A673 (cell line): ENCODE measurements at regions not wholly inside any gene's neighbourhood (a gene's known extent, or its start where the extent isn't known, plus 50 kb on each side); places are given as distances from the start of the nearest gene placed in this dataset.

Experiments
- BruUV-seq: library from RNA; stranded (reverse); fragments of 400-500 nt; replicated peaks from 2 replicates; lab custom pipeline; 2021; lab: Mats Ljungman, UMichigan
- CTCF ChIA-PET: fragments of 300-600 bp; sonication (Branson Sonifier 250); formaldehyde crosslinking; loops from one replicate; lab custom pipeline; 2022; ENCODE audit warnings: antibody characterized with exemption; lab: Charles Lee
- POLR2A ChIA-PET: fragments of 300-600 bp; sonication (Branson Sonifier 250); formaldehyde crosslinking; loops from one replicate; lab custom pipeline; 2022; ENCODE audit warnings: antibody characterized with exemption; ENCODE audit not compliant: low non-redundant PET; lab: Charles Lee
- DNase-seq: peaks from one replicate; pipeline ENCODE4 v3.0.0-alpha.2; 2015; ENCODE audit warnings: low spot score
- H3K27ac ChIP-seq: fragments of 200-600 bp; sonication (generic); 2 replicates; pipeline ENCODE4 v1.5.1; 2016; ENCODE audit warnings: mixed run types, low read depth, mild to moderate bottlenecking, mixed read lengths, antibody characterized with exemption, low read length; ENCODE audit not compliant: poor library complexity, severe bottlenecking
- H3K27me3 ChIP-seq: fragments of 200-600 bp; sonication (generic); replicated peaks from 2 replicates; pipeline ENCODE4 v1.6.1; 2017; ENCODE audit warnings: mixed run types, low read depth, mild to moderate bottlenecking, mixed read lengths, antibody characterized with exemption, low read length; ENCODE audit not compliant: insufficient read depth, poor library complexity
- H3K36me3 ChIP-seq: fragments of 200-600 bp; sonication (generic); 2 replicates; pipeline ENCODE4 v1.6.1; 2016; ENCODE audit warnings: mixed run types, mild to moderate bottlenecking, mixed read lengths, antibody characterized with exemption, low read length; ENCODE audit not compliant: insufficient read depth, poor library complexity, severe bottlenecking
- H3K4me1 ChIP-seq: fragments of 200-600 bp; sonication (generic); 2 replicates; pipeline ENCODE4 v1.6.1; 2017; ENCODE audit warnings: mixed run types, mild to moderate bottlenecking, mixed read lengths, antibody characterized with exemption, low read length; ENCODE audit not compliant: insufficient read depth, poor library complexity, severe bottlenecking
- H3K4me3 ChIP-seq: fragments of 200-600 bp; sonication (generic); 2 replicates; pipeline ENCODE4 v1.5.1; 2016; ENCODE audit warnings: low read depth, mixed run types, mild to moderate bottlenecking, mixed read lengths, low read length; ENCODE audit not compliant: poor library complexity, severe bottlenecking
- H3K9me3 ChIP-seq: fragments of 200-600 bp; sonication (generic); 2 replicates; pipeline ENCODE4 v1.6.1; 2016; ENCODE audit warnings: mixed run types, low read depth, mild to moderate bottlenecking, mixed read lengths, antibody characterized with exemption, low read length; ENCODE audit not compliant: poor library complexity, severe bottlenecking
- EZH2 ChIP-seq: fragments of 200-600 bp; sonication (generic); IDR thresholded peaks from 2 replicates; pipeline ENCODE4 v1.6.1; 2017; ENCODE audit warnings: borderline replicate concordance, low read depth, mild to moderate bottlenecking, mixed read lengths, antibody characterized with exemption, low read length; ENCODE audit not compliant: poor library complexity, severe bottlenecking
- intact Hi-C: fragments of 100-400 bp; cut with micrococcal nuclease; formaldehyde crosslinking; loops from one replicate; pipeline ENCODE4 v1.10.0; 2022; ENCODE audit not compliant: unreplicated experiment
- TF ChIP-seq, protein P1 (sequence below): fragments of 300-800, 200-600 bp; sonication (generic); conservative IDR thresholded peaks from 2 replicates; pipeline ENCODE4 v1.5.1; 2017; ENCODE audit warnings: low read depth, mild to moderate bottlenecking, antibody characterized with exemption, low read length, moderate library complexity, mixed read lengths

DNA sequence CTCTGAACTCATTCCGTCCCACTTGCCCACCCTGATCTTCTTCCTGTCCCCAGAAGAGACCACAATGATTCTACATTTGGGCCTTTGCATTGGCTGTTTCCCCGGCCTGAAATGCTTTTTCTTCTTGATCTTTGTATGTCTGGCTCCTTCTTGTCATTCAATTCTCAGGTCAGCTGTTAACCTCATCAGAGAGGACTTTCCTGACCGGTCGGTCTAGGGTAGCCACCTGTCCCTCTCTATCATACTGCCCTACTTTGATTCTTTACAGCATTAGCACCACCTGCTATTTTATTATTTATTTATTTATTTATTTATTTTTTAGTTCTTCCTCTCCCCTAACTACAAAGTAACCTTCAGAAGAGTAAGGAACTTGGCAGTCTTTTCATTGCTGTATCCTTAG lies 84.3 kb downstream of the DYRK2 start:
- no peak for DNase-seq
- H3K36me3 ChIP-seq: no peaks in the 10 kb centered on the region
- ChIA-PET CTCF (no interaction called here), POLR2A (no interaction called here)
- TF ChIP-seq EZH2: no peak
- TF ChIP-seq, protein P1, sequence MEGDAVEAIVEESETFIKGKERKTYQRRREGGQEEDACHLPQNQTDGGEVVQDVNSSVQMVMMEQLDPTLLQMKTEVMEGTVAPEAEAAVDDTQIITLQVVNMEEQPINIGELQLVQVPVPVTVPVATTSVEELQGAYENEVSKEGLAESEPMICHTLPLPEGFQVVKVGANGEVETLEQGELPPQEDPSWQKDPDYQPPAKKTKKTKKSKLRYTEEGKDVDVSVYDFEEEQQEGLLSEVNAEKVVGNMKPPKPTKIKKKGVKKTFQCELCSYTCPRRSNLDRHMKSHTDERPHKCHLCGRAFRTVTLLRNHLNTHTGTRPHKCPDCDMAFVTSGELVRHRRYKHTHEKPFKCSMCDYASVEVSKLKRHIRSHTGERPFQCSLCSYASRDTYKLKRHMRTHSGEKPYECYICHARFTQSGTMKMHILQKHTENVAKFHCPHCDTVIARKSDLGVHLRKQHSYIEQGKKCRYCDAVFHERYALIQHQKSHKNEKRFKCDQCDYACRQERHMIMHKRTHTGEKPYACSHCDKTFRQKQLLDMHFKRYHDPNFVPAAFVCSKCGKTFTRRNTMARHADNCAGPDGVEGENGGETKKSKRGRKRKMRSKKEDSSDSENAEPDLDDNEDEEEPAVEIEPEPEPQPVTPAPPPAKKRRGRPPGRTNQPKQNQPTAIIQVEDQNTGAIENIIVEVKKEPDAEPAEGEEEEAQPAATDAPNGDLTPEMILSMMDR: no peak
- no peaks in the 10 kb centered on the region for H3K4me1 ChIP-seq
- intact Hi-C loops: no loop called here
- no peaks in the 10 kb centered on the region for H3K9me3 ChIP-seq
- H3K4me3 ChIP-seq: no peak overlapping the region
- peaks cover 5% of the 10 kb centered on the region for H3K27me3 ChIP-seq
- no TSS peak for BruUV-seq
- H3K27ac ChIP-seq: no peak overlapping the region

DNA sequence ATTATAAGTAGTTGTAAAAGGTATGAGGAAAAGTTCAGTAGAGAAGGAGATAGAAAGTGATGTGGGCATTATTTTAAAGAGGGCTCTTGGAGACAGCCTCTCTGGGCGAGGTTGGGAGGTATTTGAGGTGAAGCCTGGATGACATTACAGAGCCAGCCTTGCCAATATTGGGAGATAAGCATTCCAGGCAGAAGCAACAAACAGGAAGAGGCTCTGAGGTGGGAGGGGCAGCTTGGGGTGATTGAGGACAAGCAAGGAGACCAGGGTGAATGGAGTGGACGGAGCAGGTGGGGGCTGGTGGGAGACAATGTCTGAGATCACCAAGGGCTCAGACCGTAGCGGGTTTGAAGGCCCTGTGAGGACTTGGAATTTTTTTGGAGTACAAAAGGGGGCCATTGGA lies 87.3 kb downstream of the DYRK2 start:
- no peaks in the 10 kb centered on the region for H3K9me3 ChIP-seq
- POLR2A ChIA-PET: no interaction called here
- H3K27me3 ChIP-seq: peaks cover 5% of the 10 kb centered on the region
- intact Hi-C loops: no loop called here
- TF ChIP-seq EZH2: no peak
- TF ChIP-seq, protein P1: no peak
- no peak overlapping the region for H3K27ac ChIP-seq
- H3K36me3 ChIP-seq: no peaks in the 10 kb centered on the region
- DNase-seq: no peak
- no peaks in the 10 kb centered on the region for H3K4me1 ChIP-seq
- no peak overlapping the region for H3K4me3 ChIP-seq
- BruUV-seq: no TSS peak
- CTCF ChIA-PET: no interaction called here

DNA sequence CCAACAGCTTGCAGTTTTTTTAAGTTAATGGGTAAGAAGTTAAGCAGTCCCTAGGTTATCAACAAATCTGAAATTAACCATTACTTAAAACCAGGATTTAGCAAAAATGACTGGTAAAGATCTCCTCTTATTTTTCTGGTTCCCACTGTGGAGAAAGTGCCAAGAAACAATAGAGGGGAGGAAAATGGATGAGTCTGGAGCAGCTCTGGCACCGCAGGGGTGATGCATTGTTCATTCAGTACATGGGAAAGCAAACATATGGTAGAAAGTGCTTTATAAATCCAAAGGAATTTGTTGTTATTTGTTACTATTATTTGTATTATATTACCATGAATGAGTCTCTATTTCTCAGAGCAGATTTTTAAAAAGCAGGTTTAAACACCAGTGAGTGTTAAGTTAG lies 92.2 kb downstream of the DYRK2 start:
- Histone ChIP-seq H3K36me3 (no peaks in the 10 kb centered on the region), H3K27ac (no peak overlapping the region), H3K9me3 (no peaks in the 10 kb centered on the region), H3K4me3 (no peak overlapping the region), H3K4me1 (no peaks in the 10 kb centered on the region), H3K27me3 (no peaks in the 10 kb centered on the region)
- peak; percentile 30 for DNase-seq
- TF ChIP-seq, protein P1: no peak
- no peak for TF ChIP-seq EZH2
- BruUV-seq: no TSS peak
- intact Hi-C loops: no loop called here
- ChIA-PET POLR2A (no interaction called here), CTCF (no interaction called here)
